ENCODE measurements at regions not wholly inside any gene's neighbourhood (a gene's known extent, or its start where the extent isn't known, plus 50 kb on each side); places are given as distances from the start of the nearest gene placed in this dataset.

DNA sequence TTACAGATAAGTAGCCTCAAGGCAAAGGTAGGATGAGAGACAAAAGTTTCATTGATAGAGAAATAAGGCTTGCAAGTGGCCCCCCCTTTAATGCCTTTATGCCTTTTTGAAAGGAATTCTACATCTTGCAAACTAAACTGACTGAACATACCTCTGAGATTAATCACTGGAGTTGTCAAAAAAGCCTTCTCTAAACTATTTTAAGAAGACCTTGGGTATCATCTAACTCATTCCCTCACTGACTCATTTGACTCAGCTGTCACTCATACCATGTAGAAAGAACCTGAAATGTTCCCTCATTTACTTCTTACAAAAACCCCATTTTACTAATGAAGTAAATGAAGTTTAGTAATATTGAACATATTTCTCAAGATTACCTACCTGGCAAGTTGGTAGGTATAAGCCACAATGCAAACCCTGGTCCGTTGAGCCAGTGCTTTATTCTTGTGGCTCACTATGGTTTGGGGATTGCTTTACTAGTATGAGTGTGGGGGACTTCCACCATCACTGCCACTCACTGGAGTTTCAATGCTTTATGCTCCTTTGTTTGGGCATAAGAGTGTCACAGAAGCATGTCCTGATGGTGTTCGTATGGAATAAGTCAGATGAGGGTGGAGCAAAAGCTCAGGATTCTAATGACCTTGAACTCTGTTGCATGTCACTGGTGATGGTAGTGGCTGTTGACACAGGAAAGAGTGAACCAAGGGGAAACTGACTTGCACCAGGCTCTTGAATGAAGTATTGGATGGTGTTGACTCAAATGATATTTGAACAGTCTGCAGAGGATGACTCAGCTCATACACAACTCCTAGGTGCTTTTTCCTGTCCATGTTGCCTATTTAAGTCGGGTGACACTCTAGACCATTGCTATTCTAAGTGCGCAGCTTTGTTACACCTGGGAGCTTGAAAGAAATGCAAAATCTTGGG lies 305.5 kb upstream of the EMCN start:
- H3K4me3 ChIP-seq, result no peak overlapping the region
- no peak overlapping the region for H3K27ac ChIP-seq
- intact Hi-C loops (cut with DNase I), result no loop called here
- no peak for TF ChIP-seq POLR2A (IDR thresholded peaks at IDR 0.05)
- TF ChIP-seq, protein P1, sequence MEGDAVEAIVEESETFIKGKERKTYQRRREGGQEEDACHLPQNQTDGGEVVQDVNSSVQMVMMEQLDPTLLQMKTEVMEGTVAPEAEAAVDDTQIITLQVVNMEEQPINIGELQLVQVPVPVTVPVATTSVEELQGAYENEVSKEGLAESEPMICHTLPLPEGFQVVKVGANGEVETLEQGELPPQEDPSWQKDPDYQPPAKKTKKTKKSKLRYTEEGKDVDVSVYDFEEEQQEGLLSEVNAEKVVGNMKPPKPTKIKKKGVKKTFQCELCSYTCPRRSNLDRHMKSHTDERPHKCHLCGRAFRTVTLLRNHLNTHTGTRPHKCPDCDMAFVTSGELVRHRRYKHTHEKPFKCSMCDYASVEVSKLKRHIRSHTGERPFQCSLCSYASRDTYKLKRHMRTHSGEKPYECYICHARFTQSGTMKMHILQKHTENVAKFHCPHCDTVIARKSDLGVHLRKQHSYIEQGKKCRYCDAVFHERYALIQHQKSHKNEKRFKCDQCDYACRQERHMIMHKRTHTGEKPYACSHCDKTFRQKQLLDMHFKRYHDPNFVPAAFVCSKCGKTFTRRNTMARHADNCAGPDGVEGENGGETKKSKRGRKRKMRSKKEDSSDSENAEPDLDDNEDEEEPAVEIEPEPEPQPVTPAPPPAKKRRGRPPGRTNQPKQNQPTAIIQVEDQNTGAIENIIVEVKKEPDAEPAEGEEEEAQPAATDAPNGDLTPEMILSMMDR (IDR thresholded peaks at IDR 0.05), result no peak
- H3K36me3 ChIP-seq, result no peaks in the 10 kb centered on the region
- H3K4me1 ChIP-seq, result no peaks in the 10 kb centered on the region
- H3K27me3 ChIP-seq, result no peaks in the 10 kb centered on the region
- no peak for DNase-seq
- H3K9me3 ChIP-seq, result no peaks in the 10 kb centered on the region
- WGBS, 2 donors, result 50 to 71% methylated on average over 4 of the region's 4 CpGs

DNA sequence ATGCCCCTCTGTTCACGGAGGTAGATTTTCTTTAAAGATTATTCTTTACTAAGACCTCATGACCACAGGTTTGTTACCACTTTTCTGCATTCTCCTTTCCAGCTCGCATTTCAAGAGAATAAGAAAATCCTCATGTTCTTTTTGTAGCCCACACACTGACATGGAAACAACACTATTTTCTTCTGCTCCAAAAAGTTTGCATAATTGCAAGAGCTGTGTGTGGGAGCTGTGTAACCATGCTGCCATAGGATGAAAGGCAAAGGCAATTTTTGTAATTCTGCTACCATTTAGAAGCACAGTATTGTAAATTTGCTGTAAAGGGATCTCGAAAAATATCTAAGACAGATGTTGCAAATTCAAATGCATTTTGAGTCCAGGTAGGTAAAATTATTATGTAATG lies 302.4 kb upstream of the EMCN start:
- WGBS, 2 donors, result 83 to 88% methylated on average over 3 of the region's 3 CpGs
- Histone ChIP-seq H3K36me3 (no peaks in the 10 kb centered on the region), H3K4me3 (no peak overlapping the region), H3K9me3 (no peaks in the 10 kb centered on the region), H3K27ac (no peak overlapping the region), H3K27me3 (no peaks in the 10 kb centered on the region), H3K4me1 (no peaks in the 10 kb centered on the region)
- DNase-seq, result no peak
- intact Hi-C loops (cut with DNase I), result no loop called here
- TF ChIP-seq, protein P1 (IDR thresholded peaks at IDR 0.05), result no peak
- TF ChIP-seq POLR2A (IDR thresholded peaks at IDR 0.05), result no peak

DNA sequence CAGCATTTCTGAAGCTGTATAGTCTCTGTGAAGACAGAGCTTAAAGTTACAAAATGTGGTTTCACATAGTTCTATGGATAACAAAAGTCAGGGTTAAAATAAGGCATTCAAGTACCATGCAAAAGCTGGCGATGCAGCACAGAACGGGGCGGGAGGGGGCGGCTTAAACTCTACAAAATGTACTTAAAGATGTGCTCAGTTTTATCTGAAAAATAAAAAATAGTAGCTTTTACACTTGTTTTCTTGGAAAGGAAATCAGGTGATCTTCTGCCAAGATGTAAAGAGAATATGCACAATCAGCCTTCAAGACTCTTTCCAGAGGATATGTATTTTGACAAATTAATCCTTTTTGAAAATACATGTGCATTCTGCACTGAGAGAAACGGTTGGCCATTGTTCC lies 301.7 kb upstream of the EMCN start:
- no peak for TF ChIP-seq POLR2A (IDR thresholded peaks at IDR 0.05)
- TF ChIP-seq, protein P1 (IDR thresholded peaks at IDR 0.05), result no peak
- 73 to 78% methylated on average over 5 of the region's 5 CpGs for WGBS, 2 donors
- Histone ChIP-seq H3K4me1 (no peaks in the 10 kb centered on the region), H3K27ac (no peak overlapping the region), H3K36me3 (no peaks in the 10 kb centered on the region), H3K27me3 (no peaks in the 10 kb centered on the region), H3K4me3 (no peak overlapping the region), H3K9me3 (no peaks in the 10 kb centered on the region)
- intact Hi-C loops (cut with DNase I), result no loop called here
- no peak for DNase-seq

DNA sequence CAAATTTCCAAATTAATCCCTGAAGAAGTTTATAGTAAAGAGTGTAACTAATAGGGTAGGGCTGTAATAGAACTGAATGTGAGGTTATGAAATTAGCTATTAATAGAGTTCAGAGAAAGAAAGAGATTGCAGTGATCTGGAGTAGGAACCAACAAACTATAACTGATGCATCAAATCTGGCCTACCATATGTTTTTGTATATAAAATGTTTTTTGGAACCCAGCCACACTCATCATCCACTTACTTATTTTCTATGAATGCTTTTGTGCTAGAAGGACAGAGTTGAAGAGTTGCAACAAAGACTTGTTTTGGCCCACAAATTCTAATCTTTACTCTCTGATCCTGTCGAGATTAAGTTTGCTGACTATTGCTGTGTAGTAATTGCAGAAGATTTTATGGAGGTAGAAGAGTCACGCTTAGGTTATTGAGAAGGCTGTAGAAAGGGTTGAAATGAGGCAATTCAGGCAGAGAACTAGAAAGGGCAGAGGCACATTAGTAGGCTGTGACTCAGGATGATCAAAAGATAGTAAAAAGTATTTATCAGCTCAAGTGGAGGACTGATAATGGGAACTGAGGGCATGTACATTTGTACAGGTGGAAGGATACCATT lies 298.7 kb upstream of the EMCN start:
- H3K27ac ChIP-seq, result no peak overlapping the region
- no peak for DNase-seq
- TF ChIP-seq, protein P1 (IDR thresholded peaks at IDR 0.05), result no peak
- TF ChIP-seq POLR2A (IDR thresholded peaks at IDR 0.05), result no peak
- WGBS, 2 donors, result 57 to 64% methylated on average over 2 of the region's 2 CpGs
- H3K9me3 ChIP-seq, result no peaks in the 10 kb centered on the region
- intact Hi-C loops (cut with DNase I), result no loop called here
- no peaks in the 10 kb centered on the region for H3K36me3 ChIP-seq
- H3K4me1 ChIP-seq, result no peaks in the 10 kb centered on the region
- H3K4me3 ChIP-seq, result no peak overlapping the region
- no peaks in the 10 kb centered on the region for H3K27me3 ChIP-seq

DNA sequence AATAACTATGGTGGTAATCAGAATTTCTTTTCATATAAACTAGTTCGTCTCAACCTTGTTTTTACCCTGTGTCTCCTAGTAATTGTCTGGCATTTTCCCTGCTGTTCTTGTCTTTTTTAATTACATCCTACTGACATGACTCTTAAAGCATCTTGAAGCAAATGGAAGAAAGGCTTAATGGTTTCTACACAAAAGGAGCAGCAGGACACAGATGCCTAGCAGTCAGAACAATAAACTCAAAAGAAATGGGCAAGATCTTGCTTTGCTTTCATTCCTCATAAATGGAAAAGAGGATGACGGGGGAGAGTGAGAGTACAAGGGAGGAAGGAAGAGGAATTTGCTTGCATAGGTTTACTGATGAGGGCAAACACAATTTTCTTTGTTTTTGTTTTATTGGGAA lies 293.2 kb upstream of the EMCN start:
- Histone ChIP-seq H3K4me3 (no peak overlapping the region), H3K4me1 (no peaks in the 10 kb centered on the region), H3K27me3 (no peaks in the 10 kb centered on the region), H3K27ac (no peak overlapping the region), H3K9me3 (no peaks in the 10 kb centered on the region), H3K36me3 (no peaks in the 10 kb centered on the region)
- DNase-seq, result no peak
- intact Hi-C loops (cut with DNase I), result no loop called here
- WGBS, 2 donors, result 79 to 82% methylated on average over 2 of the region's 2 CpGs
- TF ChIP-seq POLR2A (IDR thresholded peaks at IDR 0.05), result no peak
- TF ChIP-seq, protein P1 (IDR thresholded peaks at IDR 0.05), result no peak
